ENCODE measurements at regions not wholly inside any gene's neighbourhood (a gene's known extent, or its start where the extent isn't known, plus 50 kb on each side); places are given as distances from the start of the nearest gene placed in this dataset.

DNA sequence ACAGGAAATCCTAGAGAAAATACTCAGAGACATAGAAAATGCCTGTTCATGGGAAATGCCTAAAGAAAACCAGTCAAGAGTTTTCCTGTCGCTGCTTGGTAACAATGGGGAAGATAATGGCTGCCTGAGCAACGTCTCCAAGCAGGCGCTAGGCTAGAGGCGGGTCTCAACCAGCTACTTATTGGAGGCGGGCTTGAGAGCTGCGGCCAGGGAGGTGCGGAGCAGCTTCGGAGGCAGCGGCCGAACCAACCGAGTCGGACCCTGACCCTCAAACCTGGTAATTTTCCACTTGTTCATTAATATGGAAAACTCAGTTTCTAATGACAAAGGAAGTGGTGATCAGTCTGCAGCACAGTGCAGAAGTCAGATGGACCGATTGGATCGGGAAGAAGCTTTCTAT lies 173.1 kb downstream of the DTWD1 start:
- no peak for TF ChIP-seq EZH2 (IDR thresholded peaks at IDR 0.05; ENCODE audit: low read depth)
- TF ChIP-seq, protein P1, sequence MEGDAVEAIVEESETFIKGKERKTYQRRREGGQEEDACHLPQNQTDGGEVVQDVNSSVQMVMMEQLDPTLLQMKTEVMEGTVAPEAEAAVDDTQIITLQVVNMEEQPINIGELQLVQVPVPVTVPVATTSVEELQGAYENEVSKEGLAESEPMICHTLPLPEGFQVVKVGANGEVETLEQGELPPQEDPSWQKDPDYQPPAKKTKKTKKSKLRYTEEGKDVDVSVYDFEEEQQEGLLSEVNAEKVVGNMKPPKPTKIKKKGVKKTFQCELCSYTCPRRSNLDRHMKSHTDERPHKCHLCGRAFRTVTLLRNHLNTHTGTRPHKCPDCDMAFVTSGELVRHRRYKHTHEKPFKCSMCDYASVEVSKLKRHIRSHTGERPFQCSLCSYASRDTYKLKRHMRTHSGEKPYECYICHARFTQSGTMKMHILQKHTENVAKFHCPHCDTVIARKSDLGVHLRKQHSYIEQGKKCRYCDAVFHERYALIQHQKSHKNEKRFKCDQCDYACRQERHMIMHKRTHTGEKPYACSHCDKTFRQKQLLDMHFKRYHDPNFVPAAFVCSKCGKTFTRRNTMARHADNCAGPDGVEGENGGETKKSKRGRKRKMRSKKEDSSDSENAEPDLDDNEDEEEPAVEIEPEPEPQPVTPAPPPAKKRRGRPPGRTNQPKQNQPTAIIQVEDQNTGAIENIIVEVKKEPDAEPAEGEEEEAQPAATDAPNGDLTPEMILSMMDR (conservative IDR thresholded peaks at IDR 0.05), result no peak
